ENCODE measurements at regions not wholly inside any gene's neighbourhood (a gene's known extent, or its start where the extent isn't known, plus 50 kb on each side); places are given as distances from the start of the nearest gene placed in this dataset.

- no peaks in the 10 kb centered on the region for H3K27me3 ChIP-seq (replicated peaks)
- DNase-seq = no peak
- in situ Hi-C loops (cut with HindIII; ENCODE audit: low pct_ligation_motif_present, low sequenced_read_pairs) = loop anchor here (25.0 kb wide), 1 partner anchor 111 kb away; no protein-coding TSS in a partner anchor
- no peaks in the 10 kb centered on the region for H3K36me3 ChIP-seq (replicated peaks)
- H3K4me3 ChIP-seq (ENCODE audit: low read depth, low read length) = no peak overlapping the region
- TF ChIP-seq, protein P1, sequence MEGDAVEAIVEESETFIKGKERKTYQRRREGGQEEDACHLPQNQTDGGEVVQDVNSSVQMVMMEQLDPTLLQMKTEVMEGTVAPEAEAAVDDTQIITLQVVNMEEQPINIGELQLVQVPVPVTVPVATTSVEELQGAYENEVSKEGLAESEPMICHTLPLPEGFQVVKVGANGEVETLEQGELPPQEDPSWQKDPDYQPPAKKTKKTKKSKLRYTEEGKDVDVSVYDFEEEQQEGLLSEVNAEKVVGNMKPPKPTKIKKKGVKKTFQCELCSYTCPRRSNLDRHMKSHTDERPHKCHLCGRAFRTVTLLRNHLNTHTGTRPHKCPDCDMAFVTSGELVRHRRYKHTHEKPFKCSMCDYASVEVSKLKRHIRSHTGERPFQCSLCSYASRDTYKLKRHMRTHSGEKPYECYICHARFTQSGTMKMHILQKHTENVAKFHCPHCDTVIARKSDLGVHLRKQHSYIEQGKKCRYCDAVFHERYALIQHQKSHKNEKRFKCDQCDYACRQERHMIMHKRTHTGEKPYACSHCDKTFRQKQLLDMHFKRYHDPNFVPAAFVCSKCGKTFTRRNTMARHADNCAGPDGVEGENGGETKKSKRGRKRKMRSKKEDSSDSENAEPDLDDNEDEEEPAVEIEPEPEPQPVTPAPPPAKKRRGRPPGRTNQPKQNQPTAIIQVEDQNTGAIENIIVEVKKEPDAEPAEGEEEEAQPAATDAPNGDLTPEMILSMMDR (IDR thresholded peaks at IDR 0.05; ENCODE audit: low read depth, low read length, missing control alignments) = no peak
- no peak overlapping the region for H3K27ac ChIP-seq
These were observed 210.0 kb downstream of the OGFRL1 start for GRCh38 chr6:71498638-71499037.

GRCh38 chr6:71499667-71500066 is 211.1 kb downstream of the OGFRL1 start:
- Histone ChIP-seq H3K4me3 (ENCODE audit: low read depth, low read length) (no peak overlapping the region), H3K27ac (no peak overlapping the region), H3K36me3 (replicated peaks) (no peaks in the 10 kb centered on the region), H3K27me3 (replicated peaks) (no peaks in the 10 kb centered on the region)
- TF ChIP-seq, protein P1 (IDR thresholded peaks at IDR 0.05; ENCODE audit: low read depth, low read length, missing control alignments) = no peak
- in situ Hi-C loops (cut with HindIII; ENCODE audit: low pct_ligation_motif_present, low sequenced_read_pairs) = loop anchor here (25.0 kb wide), 1 partner anchor 112 kb away; no protein-coding TSS in a partner anchor
- no peak for DNase-seq

- Histone ChIP-seq H3K36me3 (replicated peaks) (no peaks in the 10 kb centered on the region), H3K27ac (no peak overlapping the region), H3K4me3 (ENCODE audit: low read depth, low read length) (no peak overlapping the region), H3K27me3 (replicated peaks) (no peaks in the 10 kb centered on the region)
- in situ Hi-C loops (cut with HindIII; ENCODE audit: low pct_ligation_motif_present, low sequenced_read_pairs) = no loop called here
- TF ChIP-seq, protein P1 (IDR thresholded peaks at IDR 0.05; ENCODE audit: low read depth, low read length, missing control alignments) = no peak
- DNase-seq = no peak
These were observed 213.6 kb downstream of the OGFRL1 start for GRCh38 chr6:71502168-71502567.

DNA sequence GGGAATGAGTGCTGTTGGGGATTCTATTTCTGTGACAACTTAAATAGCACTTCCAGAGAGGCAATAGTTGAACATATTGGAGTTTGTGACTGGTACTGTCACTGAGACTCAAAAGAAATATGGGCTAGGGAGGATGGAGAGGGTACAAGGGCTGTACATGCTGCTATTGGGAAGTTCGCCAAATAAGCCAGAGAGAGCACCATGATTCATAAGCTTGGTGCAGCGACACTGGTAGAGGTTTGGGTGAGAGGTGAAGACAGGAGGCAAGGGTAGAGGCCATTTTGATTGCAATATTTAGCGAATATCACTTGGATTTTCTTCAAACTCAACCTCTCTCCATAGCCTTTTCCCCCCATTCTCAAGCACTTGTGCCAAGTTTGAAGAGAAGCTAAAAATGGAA is 214.3 kb downstream of the OGFRL1 start:
- in situ Hi-C loops (cut with HindIII; ENCODE audit: low pct_ligation_motif_present, low sequenced_read_pairs) = no loop called here
- Histone ChIP-seq H3K27me3 (replicated peaks) (no peaks in the 10 kb centered on the region), H3K27ac (no peak overlapping the region), H3K36me3 (replicated peaks) (no peaks in the 10 kb centered on the region), H3K4me3 (ENCODE audit: low read depth, low read length) (no peak overlapping the region)
- TF ChIP-seq, protein P1 (IDR thresholded peaks at IDR 0.05; ENCODE audit: low read depth, low read length, missing control alignments) = no peak
- no peak for DNase-seq

- H3K4me3 ChIP-seq (ENCODE audit: low read depth, low read length) = no peak overlapping the region
- TF ChIP-seq, protein P1 (IDR thresholded peaks at IDR 0.05; ENCODE audit: low read depth, low read length, missing control alignments) = no peak
- DNase-seq = no peak
- no peaks in the 10 kb centered on the region for H3K27me3 ChIP-seq (replicated peaks)
- H3K27ac ChIP-seq = no peak overlapping the region
- in situ Hi-C loops (cut with HindIII; ENCODE audit: low pct_ligation_motif_present, low sequenced_read_pairs) = no loop called here
- H3K36me3 ChIP-seq (replicated peaks) = no peaks in the 10 kb centered on the region
These were observed 218.6 kb downstream of the OGFRL1 start for GRCh38 chr6:71507183-71507582.

Measured in brain microvascular endothelial cell (primary cell).